ENCODE measurements at regions not wholly inside any gene's neighbourhood (a gene's known extent, or its start where the extent isn't known, plus 50 kb on each side); places are given as distances from the start of the nearest gene placed in this dataset.

- dilution Hi-C loops (cut with MboI; ENCODE audit: extremely low pct_ligation_motif_present, low sequenced_read_pairs), result no loop called here
- DNase-seq (ENCODE audit: low read depth, low spot score), result no peak
- H3K9me3 ChIP-seq (ENCODE audit: control insufficient read depth, low read depth, low read length), result no peaks in the 10 kb centered on the region
- H3K4me3 ChIP-seq (ENCODE audit: control insufficient read depth in 2 of 3, extremely low read depth in 1 of 3, insufficient read depth in 2 of 3, low read depth in 1 of 3, low read length in 3 of 3), result no peak overlapping the region
- no peak overlapping the region for H3K27ac ChIP-seq (ENCODE audit: control insufficient read depth, insufficient read depth, low read length)
- H3K27me3 ChIP-seq (ENCODE audit: control insufficient read depth, extremely low read depth, insufficient read depth, low read length), result no peaks in the 10 kb centered on the region
- FAIRE-seq, result no peak
- no peaks in the 10 kb centered on the region for H3K79me2 ChIP-seq (ENCODE audit: control insufficient read depth, insufficient read depth, low read length)
- no peaks in the 10 kb centered on the region for H4K20me1 ChIP-seq (ENCODE audit: control insufficient read depth, extremely low read depth, insufficient read depth, low read length)
- no peak overlapping the region for H2AFZ ChIP-seq (ENCODE audit: control insufficient read depth, low read length)
- H3K36me3 ChIP-seq (ENCODE audit: control insufficient read depth in 2 of 2, extremely low read depth in 1 of 2, insufficient read depth in 2 of 2, low read length in 2 of 2), result no peaks in the 10 kb centered on the region
- no peak overlapping the region for H3K4me2 ChIP-seq (ENCODE audit: control insufficient read depth, extremely low read depth, insufficient read depth, low read depth, low read length)
- H3K9me1 ChIP-seq (ENCODE audit: control insufficient read depth, extremely low read depth, insufficient read depth, low read length), result no peaks in the 10 kb centered on the region
- no peak overlapping the region for H3K9ac ChIP-seq (ENCODE audit: control insufficient read depth, extremely low read depth, insufficient read depth, low read length)
- no peaks in the 10 kb centered on the region for H3K4me1 ChIP-seq (ENCODE audit: control insufficient read depth, extremely low read depth, insufficient read depth, low read length)
- no peak for TF ChIP-seq CTCF (optimal IDR thresholded peaks at IDR 0.05 in 1 of 3, IDR thresholded peaks at IDR 0.05 in 1 of 3, conservative IDR thresholded peaks at IDR 0.05 in 1 of 3; ENCODE audit: extremely low read depth in 1 of 3, insufficient read depth in 2 of 3, low read length in 3 of 3)
- no peak for TF ChIP-seq EZH2 (IDR thresholded peaks at IDR 0.05; ENCODE audit: low read length)
Measured at GRCh38 chr3:176663387-176663786, 533.9 kb downstream of the TBL1XR1 start.

DNA sequence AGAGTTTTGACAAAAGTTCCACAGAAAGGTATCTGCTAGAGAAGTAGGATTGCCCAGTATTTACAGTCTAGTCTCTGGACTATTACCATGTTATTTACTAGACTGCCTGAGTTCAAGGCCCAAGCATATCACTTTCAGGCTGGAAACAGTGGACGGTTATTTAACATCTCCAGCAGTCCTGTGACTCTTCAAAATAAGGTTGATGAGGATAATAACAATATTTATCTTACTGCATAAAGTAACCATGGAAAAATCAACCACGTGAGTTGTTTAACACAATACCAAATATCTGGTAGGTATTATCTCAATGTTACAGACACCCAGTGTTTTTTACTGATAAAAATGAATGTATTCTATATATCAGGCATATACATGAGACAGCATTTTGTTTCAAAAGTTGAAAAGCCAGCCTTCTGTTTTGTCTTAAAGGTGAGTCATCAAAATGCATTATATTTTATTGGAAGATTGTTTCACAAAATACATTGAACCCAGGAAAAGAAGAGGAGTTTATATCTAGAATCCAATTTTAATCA lies 535.8 kb downstream of the TBL1XR1 start:
- Histone ChIP-seq H3K4me3 (ENCODE audit: control insufficient read depth in 2 of 3, extremely low read depth in 1 of 3, insufficient read depth in 2 of 3, low read depth in 1 of 3, low read length in 3 of 3) (no peak overlapping the region), H2AFZ (ENCODE audit: control insufficient read depth, low read length) (no peak overlapping the region), H3K9me1 (ENCODE audit: control insufficient read depth, extremely low read depth, insufficient read depth, low read length) (no peaks in the 10 kb centered on the region), H3K27me3 (ENCODE audit: control insufficient read depth, extremely low read depth, insufficient read depth, low read length) (no peaks in the 10 kb centered on the region), H3K27ac (ENCODE audit: control insufficient read depth, insufficient read depth, low read length) (no peak overlapping the region), H3K4me2 (ENCODE audit: control insufficient read depth, extremely low read depth, insufficient read depth, low read depth, low read length) (no peak overlapping the region), H3K9me3 (ENCODE audit: control insufficient read depth, low read depth, low read length) (no peaks in the 10 kb centered on the region), H3K36me3 (ENCODE audit: control insufficient read depth in 2 of 2, extremely low read depth in 1 of 2, insufficient read depth in 2 of 2, low read length in 2 of 2) (no peaks in the 10 kb centered on the region), H4K20me1 (ENCODE audit: control insufficient read depth, extremely low read depth, insufficient read depth, low read length) (no peaks in the 10 kb centered on the region), H3K79me2 (ENCODE audit: control insufficient read depth, insufficient read depth, low read length) (no peaks in the 10 kb centered on the region), H3K4me1 (ENCODE audit: control insufficient read depth, extremely low read depth, insufficient read depth, low read length) (no peaks in the 10 kb centered on the region), H3K9ac (ENCODE audit: control insufficient read depth, extremely low read depth, insufficient read depth, low read length) (no peak overlapping the region)
- FAIRE-seq (no peak), DNase-seq (ENCODE audit: low read depth, low spot score) (no peak)
- dilution Hi-C loops (cut with MboI; ENCODE audit: extremely low pct_ligation_motif_present, low sequenced_read_pairs), result no loop called here
- TF ChIP-seq CTCF (optimal IDR thresholded peaks at IDR 0.05 in 1 of 3, IDR thresholded peaks at IDR 0.05 in 1 of 3, conservative IDR thresholded peaks at IDR 0.05 in 1 of 3; ENCODE audit: extremely low read depth in 1 of 3, insufficient read depth in 2 of 3, low read length in 3 of 3) (no peak), EZH2 (IDR thresholded peaks at IDR 0.05; ENCODE audit: low read length) (no peak)
